ENCODE measurements at regions not wholly inside any gene's neighbourhood (a gene's known extent, or its start where the extent isn't known, plus 50 kb on each side); places are given as distances from the start of the nearest gene placed in this dataset.

DNA sequence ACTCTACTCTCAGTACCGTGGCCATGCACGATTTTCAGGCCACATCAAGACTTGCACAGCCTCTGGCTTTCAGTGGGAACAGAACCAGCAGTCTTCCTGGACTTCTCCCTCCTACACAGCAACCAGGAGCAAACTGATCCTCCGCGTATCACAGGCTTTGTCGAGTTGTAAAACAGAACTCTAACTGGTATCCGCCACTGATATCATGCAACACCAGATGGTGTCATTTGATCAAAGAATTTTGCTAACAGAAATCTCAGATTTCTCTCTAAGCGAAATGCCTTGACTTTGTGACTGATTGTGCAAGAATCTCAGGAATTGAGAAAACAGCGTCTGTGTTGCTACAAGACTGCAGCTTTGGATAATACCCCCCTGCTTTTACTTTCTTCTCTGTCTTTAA lies 85.7 kb downstream of the COPS8 start:
- Histone ChIP-seq H3K4me3 (IDR thresholded peaks at IDR 0.05; ENCODE audit: insufficient read depth, low read depth, low read length) (no peak overlapping the region), H3K79me2 (ENCODE audit: insufficient read depth, low read depth) (no peaks in the 10 kb centered on the region), H3K27ac (no peak overlapping the region), H4K20me1 (ENCODE audit: insufficient read depth) (no peaks in the 10 kb centered on the region), H3K36me3 (ENCODE audit: insufficient read depth) (no peaks in the 10 kb centered on the region), H3K4me2 (no peak overlapping the region), H3K9ac (no peak overlapping the region), H2AFZ (ENCODE audit: low read depth) (no peak overlapping the region), H3K27me3 (ENCODE audit: insufficient read depth, low read depth) (no peaks in the 10 kb centered on the region), H3K4me1 (ENCODE audit: low read depth, poor library complexity, severe bottlenecking) (no peaks in the 10 kb centered on the region)
- TF ChIP-seq, protein P1, sequence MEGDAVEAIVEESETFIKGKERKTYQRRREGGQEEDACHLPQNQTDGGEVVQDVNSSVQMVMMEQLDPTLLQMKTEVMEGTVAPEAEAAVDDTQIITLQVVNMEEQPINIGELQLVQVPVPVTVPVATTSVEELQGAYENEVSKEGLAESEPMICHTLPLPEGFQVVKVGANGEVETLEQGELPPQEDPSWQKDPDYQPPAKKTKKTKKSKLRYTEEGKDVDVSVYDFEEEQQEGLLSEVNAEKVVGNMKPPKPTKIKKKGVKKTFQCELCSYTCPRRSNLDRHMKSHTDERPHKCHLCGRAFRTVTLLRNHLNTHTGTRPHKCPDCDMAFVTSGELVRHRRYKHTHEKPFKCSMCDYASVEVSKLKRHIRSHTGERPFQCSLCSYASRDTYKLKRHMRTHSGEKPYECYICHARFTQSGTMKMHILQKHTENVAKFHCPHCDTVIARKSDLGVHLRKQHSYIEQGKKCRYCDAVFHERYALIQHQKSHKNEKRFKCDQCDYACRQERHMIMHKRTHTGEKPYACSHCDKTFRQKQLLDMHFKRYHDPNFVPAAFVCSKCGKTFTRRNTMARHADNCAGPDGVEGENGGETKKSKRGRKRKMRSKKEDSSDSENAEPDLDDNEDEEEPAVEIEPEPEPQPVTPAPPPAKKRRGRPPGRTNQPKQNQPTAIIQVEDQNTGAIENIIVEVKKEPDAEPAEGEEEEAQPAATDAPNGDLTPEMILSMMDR (conservative IDR thresholded peaks at IDR 0.05; ENCODE audit: low read depth, low read length), result no peak

DNA sequence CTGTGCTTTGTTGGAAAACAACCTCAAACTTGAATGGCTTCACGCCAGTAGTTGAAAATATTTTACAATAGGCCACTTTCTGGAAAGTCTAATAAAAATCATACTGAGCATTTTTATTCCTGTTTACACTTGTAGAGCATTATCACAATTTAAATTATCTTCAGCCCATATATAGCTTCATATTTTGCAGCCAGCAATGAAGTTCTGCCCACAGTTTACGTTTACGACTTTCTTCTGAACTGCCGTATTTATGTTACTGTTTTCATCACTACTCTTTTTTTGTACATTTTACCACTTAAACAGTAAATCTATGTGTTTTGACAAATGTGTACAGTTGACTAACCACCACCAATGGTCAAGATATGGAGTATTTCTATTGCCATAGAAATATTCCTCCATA lies 86.2 kb downstream of the COPS8 start:
- H3K4me2 ChIP-seq, result no peak overlapping the region
- TF ChIP-seq, protein P1 (conservative IDR thresholded peaks at IDR 0.05; ENCODE audit: low read depth, low read length), result no peak
- no peaks in the 10 kb centered on the region for H3K27me3 ChIP-seq (ENCODE audit: insufficient read depth, low read depth)
- H3K4me1 ChIP-seq (ENCODE audit: low read depth, poor library complexity, severe bottlenecking), result no peaks in the 10 kb centered on the region
- H3K27ac ChIP-seq, result no peak overlapping the region
- no peaks in the 10 kb centered on the region for H3K79me2 ChIP-seq (ENCODE audit: insufficient read depth, low read depth)
- no peak overlapping the region for H3K4me3 ChIP-seq (IDR thresholded peaks at IDR 0.05; ENCODE audit: insufficient read depth, low read depth, low read length)
- no peaks in the 10 kb centered on the region for H3K36me3 ChIP-seq (ENCODE audit: insufficient read depth)
- no peak overlapping the region for H3K9ac ChIP-seq
- no peaks in the 10 kb centered on the region for H4K20me1 ChIP-seq (ENCODE audit: insufficient read depth)
- no peak overlapping the region for H2AFZ ChIP-seq (ENCODE audit: low read depth)

GRCh38 chr2:237177052-237177451 lies 91.4 kb downstream of the COPS8 start:
- H3K27ac ChIP-seq, result no peak overlapping the region
- H3K4me1 ChIP-seq (ENCODE audit: low read depth, poor library complexity, severe bottlenecking), result no peaks in the 10 kb centered on the region
- H3K27me3 ChIP-seq (ENCODE audit: insufficient read depth, low read depth), result no peaks in the 10 kb centered on the region
- H3K4me3 ChIP-seq (IDR thresholded peaks at IDR 0.05; ENCODE audit: insufficient read depth, low read depth, low read length), result no peak overlapping the region
- no peak overlapping the region for H3K4me2 ChIP-seq
- no peaks in the 10 kb centered on the region for H3K79me2 ChIP-seq (ENCODE audit: insufficient read depth, low read depth)
- TF ChIP-seq, protein P1 (conservative IDR thresholded peaks at IDR 0.05; ENCODE audit: low read depth, low read length), result no peak
- no peaks in the 10 kb centered on the region for H3K36me3 ChIP-seq (ENCODE audit: insufficient read depth)
- H4K20me1 ChIP-seq (ENCODE audit: insufficient read depth), result no peaks in the 10 kb centered on the region
- no peak overlapping the region for H3K9ac ChIP-seq
- no peak overlapping the region for H2AFZ ChIP-seq (ENCODE audit: low read depth)

DNA sequence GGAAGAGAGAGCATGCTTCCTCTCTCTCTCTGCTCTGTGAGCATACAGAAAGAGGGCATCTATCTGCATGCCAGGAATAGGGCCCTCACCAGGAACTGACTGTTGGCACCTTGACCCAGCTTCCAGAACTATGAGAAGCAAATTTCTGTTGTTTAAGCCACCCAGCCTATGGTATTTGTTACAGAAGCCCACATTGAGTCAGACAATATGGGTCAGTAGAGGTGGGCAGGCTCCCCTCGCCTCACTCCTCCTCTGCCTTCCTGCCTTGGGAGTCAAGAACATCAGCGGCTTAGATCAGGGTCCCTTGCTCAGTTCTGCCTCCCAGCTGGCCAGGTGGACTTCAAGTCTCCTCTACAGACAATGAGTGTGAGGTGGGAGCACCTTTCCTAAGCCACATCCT lies 92.3 kb downstream of the COPS8 start:
- H3K27me3 ChIP-seq (ENCODE audit: insufficient read depth, low read depth), result no peaks in the 10 kb centered on the region
- TF ChIP-seq, protein P1 (conservative IDR thresholded peaks at IDR 0.05; ENCODE audit: low read depth, low read length), result no peak
- H3K9ac ChIP-seq, result no peak overlapping the region
- H3K79me2 ChIP-seq (ENCODE audit: insufficient read depth, low read depth), result no peaks in the 10 kb centered on the region
- no peaks in the 10 kb centered on the region for H3K36me3 ChIP-seq (ENCODE audit: insufficient read depth)
- H2AFZ ChIP-seq (ENCODE audit: low read depth), result no peak overlapping the region
- no peak overlapping the region for H3K27ac ChIP-seq
- H3K4me2 ChIP-seq, result no peak overlapping the region
- no peaks in the 10 kb centered on the region for H3K4me1 ChIP-seq (ENCODE audit: low read depth, poor library complexity, severe bottlenecking)
- H3K4me3 ChIP-seq (IDR thresholded peaks at IDR 0.05; ENCODE audit: insufficient read depth, low read depth, low read length), result no peak overlapping the region
- no peaks in the 10 kb centered on the region for H4K20me1 ChIP-seq (ENCODE audit: insufficient read depth)

DNA sequence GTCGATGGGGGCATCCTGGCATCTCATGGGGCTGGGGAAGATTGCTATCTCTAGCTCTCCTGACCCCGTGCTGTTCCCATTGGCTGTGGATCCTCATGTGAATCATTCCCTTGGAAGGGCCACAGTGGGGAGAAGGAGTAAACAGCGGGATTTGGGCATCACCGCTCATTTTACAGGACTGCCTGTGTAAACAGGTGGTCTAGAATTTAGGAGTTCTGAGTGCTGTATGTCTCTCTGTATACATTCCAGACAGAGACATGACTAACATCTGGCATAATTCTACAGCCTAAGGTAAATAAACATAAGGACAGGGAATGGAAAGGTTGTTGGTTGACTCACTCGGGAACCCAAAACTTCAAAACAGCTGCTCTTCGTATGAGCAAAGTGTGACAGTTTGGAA lies 92.7 kb downstream of the COPS8 start:
- TF ChIP-seq, protein P1 (conservative IDR thresholded peaks at IDR 0.05; ENCODE audit: low read depth, low read length), result no peak
- no peaks in the 10 kb centered on the region for H3K79me2 ChIP-seq (ENCODE audit: insufficient read depth, low read depth)
- H3K4me1 ChIP-seq (ENCODE audit: low read depth, poor library complexity, severe bottlenecking), result no peaks in the 10 kb centered on the region
- H3K36me3 ChIP-seq (ENCODE audit: insufficient read depth), result no peaks in the 10 kb centered on the region
- no peak overlapping the region for H2AFZ ChIP-seq (ENCODE audit: low read depth)
- H3K27me3 ChIP-seq (ENCODE audit: insufficient read depth, low read depth), result no peaks in the 10 kb centered on the region
- H3K9ac ChIP-seq, result no peak overlapping the region
- no peaks in the 10 kb centered on the region for H4K20me1 ChIP-seq (ENCODE audit: insufficient read depth)
- H3K4me3 ChIP-seq (IDR thresholded peaks at IDR 0.05; ENCODE audit: insufficient read depth, low read depth, low read length), result no peak overlapping the region
- no peak overlapping the region for H3K27ac ChIP-seq
- H3K4me2 ChIP-seq, result no peak overlapping the region

Data from KMS-11 (cell line).